GM21526 (cell line): ENCODE measurements at regions not wholly inside any gene's neighbourhood (a gene's known extent, or its start where the extent isn't known, plus 50 kb on each side); places are given as distances from the start of the nearest gene placed in this dataset.

Experiments used
- ATAC-seq: cut with Tn5 transposase; IDR thresholded peaks from one replicate; pipeline ENCODE4 v1.9.1; 2021; ENCODE audit warnings: moderate library complexity; ENCODE audit not compliant: unreplicated experiment, low FRiP score

DNA sequence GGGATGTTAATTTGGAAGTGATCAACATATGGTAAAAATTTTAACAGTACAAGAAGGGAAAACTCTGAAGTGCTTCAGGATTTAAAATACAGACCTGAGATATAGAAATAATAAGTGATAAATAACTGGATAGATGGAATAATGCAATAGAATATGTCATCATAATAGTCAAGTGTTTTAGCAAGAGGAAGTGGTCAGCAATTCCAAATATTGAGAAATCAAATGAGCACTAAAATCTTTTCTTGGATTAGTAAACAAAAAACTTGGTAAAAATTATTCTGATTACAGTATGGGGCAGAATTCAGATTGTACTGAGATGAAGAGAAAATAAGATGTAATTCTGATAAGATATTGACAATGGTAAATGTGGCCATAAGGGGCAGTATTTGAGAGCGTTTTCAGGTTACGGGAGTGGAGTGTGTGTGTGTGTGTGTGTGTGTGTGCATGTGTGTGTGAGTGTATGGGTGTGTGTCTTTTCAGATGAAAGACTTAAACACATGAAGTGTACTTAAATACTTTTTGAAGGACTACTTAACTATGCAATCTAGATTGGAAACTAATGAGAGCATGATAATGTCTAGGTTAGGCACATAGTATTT, 217.9 kb upstream of the ITGA4 start:
- no peak for ATAC-seq

DNA sequence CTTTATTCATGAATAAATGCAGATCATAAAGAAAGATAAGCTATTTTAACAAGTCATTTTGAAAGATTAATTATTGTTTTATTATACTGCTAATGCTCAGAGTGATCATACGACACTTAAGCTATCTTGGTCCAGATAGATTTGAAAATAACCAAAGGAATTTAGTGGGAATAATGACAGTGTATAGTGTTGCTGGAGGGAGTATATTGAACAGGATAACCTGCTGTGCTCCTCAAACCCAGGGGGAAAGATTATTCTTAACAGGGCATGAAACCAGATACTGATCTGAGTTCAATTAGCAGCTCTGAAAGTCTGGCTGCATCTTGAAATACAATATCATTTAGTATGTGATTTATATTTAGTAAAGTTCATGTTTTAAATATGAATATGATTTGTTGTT, 216.3 kb upstream of the ITGA4 start:
- no peak for ATAC-seq

DNA sequence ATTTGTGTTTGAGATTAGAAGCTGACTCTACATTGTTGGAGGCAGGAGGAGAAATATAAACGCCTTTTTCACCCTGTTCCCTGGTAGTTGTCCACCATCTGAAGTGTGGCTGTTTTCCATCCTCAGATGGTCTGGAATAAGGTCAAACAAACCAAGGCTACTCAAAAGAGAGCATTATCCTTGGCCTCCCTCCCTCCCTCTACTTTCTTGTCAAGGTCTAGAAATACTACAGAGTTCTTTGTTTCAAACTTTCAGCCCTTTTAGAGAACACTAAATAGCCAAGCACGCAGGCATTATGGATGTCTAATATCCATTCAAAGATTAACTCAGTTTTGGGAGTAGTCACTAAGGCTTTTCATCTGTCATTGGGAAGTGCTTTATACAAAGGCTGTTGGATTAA, 215.8 kb upstream of the ITGA4 start:
- ATAC-seq: peak; percentile 14

DNA sequence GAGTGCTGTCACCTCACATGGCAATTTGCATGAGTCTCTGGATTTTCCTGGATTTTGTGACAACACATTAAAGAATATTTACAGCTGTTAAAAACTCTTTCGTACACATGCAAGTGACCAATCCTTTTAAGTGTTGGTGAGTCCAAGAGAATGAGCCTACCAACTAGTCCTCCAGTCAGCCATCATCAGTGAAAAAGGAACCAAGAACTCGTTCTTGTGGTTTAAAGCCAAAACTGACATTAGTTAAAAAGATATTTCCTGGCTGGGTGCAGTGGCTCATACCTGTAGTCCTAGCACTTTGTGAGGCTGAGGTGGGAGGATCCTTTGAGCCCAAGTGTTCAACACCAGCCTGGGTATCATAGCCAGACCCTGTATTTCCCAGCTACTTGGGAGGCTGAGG, 215.4 kb upstream of the ITGA4 start:
- ATAC-seq: peak; percentile 94

DNA sequence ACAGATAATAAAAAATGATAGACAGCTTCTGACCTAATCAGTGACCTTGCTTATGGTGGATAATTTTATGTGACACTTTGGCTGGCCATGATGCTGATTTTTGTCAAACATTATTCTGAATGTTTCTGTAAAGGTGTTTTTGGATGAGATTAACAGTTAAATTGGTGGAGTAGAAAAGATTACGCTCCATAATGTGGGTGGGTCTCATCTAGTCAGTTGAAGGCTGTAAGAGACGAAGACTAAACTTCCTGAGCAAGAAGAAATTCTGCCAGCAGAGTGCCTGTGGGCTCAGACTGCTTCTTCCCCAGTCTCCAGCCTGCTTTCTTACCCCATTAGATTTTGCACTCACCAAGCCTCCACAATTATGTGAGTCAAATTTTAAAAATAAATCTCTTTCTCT, 214.9 kb upstream of the ITGA4 start:
- no peak for ATAC-seq

DNA sequence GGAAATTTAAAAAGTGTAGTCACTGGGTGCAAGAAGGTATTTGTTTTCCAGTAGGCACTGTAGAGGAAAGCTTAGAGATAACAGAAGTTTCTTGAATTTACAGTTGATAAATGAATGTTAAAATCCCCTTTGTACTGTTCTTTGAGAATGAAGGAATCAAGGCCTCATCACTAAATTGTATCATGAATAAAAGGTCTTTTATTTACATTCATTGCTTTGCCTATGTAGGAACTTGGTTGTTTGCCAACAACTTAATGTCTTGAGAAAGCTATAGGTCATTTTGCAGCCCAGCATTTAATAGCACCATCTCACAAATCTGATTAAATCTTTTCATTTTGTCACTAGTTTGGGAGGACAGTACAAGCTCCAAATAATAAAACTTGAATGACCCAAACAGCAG, 213.9 kb upstream of the ITGA4 start:
- no peak for ATAC-seq

DNA sequence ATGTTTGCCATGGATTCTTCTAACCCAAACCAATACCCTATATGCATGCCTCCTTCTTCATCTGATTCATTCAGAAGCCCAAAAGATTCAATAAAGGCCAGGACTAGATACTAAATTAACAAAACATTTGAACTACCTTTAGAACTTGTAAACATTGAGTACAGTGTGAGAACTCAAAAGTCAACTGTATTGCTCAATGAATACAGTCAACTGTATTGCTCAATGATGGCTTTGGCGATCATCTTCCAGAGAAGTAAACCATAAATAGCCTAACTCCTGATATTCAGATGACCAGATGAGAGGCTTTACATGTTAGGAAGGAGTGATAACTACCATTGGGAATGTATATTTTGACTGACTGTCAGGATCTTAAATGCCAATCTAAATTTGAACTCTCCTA, 206.5 kb upstream of the ITGA4 start:
- no peak for ATAC-seq

DNA sequence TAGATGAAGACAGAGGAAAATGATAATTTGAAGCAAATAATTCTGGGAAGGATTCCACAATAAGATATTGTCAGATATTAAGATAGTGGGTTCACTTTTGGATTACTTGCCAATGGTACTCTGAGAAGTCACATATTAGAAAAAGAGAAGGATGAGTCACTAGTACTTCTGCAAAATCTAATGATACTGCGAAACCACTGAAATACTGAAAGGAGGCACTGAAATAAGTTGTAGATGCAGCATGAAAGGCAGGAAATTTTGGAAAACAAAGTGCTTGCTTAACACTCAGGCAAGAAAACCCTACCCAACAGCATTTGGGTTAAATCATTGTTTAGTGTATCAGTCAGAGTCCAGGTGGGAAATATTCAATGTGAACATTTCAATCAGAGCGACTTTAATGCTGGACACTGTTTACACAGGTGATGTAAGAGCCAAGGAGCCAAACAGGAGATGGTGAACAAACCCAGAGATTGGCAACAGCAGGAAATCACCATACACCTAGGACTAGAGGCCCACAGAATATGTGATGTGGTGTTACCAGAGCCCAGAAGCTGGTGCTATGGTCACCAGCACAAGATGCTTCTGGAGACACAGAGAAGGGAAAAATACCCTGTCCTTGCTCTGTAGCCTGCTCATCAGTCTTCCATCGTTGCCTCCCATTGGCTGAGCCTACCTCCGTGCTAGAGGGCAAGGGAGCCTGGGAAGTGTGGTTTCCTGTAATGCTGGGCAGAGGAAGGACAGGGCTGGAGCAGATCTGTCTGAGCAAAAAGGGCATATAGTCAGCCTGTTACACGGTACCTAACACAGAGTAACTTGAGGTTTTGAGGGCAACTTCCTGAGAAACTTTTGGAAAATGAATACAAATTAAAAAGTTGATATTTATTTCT, 204.7 kb upstream of the ITGA4 start:
- ATAC-seq: no peak

DNA sequence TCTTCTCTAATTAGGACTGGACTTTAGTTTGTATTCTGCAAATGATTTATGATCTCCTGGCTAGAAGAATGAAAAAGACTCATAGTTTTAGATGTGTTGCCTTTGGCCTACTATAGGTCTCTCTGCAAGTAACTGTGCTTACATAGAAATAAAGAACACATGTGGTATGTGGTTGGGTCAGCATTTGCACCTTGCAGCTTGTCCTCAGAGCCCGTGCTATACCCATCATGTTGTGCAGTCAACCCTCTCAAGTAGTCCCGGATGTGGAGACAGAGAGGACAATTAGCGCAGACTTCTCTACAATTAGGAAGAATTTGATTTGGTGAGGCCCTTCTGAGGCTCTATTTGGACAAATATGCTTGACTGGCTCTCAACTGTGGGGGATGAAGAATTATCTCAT, 203.7 kb upstream of the ITGA4 start:
- ATAC-seq: no peak

DNA sequence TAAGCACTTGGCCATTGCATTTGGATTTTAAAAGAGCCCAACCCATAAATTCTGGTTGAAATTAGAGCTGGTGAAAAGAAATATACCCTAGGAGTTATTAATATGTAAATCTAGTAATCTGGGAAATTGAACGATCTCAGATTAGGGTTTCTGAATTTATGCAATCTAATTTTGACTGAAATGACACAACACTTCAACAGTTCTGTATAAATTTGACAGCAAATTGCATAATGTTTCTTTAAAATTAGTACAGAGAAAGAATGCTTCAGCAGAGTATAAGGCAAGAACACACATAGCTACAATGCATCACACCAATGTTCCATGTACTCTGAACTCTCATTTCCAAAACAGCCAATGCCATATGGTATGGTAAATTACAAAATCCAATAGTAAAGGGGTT, 201.5 kb upstream of the ITGA4 start:
- no peak for ATAC-seq

DNA sequence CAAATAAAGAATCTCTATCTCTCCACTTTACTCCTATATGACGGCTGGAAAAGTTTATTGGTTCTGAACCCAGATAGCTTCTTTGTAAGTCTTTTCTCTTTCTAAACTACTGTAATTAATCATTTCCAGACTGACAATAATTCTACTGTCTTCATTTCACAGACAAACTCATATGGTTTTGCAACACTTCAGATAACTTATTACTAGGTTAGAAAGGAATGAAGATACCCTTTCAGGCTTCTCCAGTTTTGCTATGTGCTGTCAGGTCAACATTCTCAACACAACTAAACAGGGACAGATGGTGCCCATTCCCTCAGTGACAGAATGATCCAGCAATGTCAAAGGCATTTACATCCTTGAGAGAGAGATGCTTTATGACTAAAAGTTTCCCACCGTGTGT, 198.5 kb upstream of the ITGA4 start:
- no peak for ATAC-seq

DNA sequence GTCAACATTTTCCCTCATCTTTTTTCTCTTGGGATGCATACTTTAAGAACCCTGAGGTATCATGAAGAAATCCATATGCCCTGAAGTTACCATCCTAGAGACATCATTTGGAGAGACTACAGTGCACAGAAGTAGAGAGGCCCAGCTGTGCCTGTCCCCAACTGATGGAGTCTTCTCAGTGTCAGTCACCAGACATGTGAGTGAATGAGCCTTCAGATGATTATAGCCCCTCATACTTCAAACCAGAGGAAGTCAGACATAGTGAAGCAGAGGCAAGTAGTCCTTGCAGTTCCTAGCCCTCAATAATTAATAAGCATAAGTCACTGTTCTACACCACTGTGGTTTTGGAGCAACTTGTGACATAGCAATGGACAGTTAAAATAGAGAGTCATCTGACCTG, 194.4 kb upstream of the ITGA4 start:
- no peak for ATAC-seq

DNA sequence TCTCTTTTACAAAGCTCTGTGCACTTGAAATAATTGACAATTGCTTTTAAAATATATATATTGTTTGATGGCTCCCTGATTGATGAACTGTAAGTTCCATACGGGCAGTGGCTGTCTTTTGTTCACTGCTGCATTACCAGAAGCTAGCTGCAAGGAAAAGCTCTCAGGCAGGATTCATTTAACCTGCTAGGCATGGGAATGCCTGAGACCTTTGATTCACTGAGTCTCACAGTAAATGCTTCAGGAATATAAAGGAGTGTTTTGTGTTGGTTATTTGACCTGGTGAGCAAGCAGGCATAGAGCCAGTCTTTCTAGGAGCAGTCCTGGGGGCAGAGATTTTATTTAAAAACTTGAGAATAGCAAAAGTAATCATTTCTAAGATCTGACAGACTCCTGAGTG, 193.2 kb upstream of the ITGA4 start:
- no peak for ATAC-seq

DNA sequence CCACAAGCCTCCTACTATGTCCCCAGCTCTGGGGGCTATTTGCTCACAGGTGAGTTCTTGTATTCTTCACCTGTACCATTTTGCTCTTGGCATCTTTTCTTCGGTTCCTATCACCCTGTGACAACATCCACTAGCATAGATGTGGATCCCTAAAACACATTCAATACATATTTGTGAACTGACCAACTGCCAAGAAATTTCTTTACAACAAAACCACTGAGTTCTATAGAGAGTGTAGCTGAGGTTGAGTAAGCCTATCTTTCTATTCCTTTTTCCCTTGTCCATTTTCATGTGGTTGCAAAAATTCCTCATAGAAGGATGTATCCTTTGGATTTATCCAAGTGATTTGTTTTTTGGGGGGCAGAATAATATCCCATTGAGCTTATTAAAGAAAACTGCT, 192.7 kb upstream of the ITGA4 start:
- ATAC-seq: no peak

DNA sequence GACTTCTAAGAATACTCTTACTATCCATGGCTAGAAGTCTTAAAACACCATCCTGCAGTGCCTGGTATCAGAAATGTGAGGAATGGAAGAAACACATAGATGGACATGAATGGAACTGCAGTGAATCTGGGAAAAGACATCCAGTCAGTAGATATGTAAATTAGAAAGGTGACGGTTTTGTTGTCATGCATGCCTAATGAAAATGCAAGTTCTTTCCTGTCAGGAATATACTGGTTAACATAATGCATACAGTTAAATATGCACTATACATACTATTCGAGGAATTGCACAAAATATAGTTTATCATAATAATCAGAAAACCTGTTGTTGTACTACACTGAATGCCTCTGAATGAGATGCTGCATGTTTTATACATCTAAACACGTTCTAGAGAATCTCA, 190.6 kb upstream of the ITGA4 start:
- ATAC-seq: no peak

DNA sequence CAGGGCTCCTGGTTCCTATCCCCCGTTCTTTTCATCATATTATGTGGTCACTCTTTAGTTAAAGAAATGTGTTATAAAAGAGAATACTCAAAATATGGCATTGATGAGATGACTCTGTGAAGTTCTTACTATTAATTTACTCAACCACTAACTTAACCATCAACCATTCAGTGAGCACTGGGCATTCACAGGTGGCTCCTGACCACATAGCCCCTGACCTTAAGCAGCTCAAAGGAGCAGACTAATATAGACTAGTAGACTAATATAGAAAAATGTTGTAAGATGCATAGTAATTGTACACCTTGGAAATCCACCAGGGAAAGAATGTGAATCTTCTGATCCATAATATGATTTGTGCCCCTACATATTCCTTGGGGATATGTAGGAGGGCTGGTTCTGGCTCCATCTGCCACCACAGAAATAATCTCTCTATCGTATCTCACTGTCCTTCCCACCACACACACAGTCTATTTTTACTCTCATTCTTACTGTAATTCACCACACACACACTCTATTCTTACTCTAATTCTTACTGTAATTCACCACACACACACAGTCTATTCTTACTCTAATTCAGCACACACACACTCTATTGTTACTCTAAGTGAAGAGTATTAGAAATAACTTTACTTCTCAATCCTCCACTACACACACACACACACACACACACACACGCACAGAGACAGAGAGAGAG, 188.9 kb upstream of the ITGA4 start:
- ATAC-seq: no peak

DNA sequence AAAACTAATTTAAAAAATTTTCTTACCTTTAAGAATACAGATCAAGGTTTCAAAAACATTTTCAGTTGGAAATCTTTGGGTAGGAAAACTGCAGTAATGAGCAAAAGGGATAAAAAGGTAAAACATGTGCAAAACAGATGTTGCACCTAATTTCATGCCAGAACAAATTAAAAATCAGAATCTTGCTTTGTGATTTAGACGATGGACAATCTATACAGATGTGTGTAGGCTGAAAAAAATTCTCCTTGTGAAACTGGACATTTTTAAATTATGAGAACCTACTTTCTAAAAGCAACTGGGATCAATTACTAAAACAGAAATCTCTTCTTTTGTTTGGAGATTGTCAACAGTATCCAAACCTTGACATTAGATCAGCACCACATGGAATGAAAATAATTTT, 183.2 kb upstream of the ITGA4 start:
- no peak for ATAC-seq

DNA sequence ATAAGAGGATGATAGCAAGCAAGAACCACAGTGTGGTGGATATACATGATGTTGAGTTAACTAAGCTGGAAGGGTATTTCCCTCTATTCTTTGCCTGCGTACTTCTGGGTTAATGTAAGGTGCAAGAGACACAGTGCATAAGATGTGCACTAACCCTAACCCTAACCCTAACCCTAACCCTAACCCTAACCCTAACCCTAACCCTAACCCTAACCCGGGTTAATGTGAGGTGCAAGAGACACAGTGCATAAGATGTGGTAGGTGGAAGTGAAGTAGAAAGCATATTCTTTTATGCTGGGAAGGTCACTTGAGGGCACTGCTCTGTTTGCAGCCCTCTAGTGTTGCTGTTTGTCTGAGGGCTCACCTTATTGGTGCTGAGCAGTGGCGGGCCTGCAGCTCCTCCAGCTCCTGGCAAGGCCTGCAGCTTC, 181.5 kb upstream of the ITGA4 start:
- ATAC-seq: no peak

DNA sequence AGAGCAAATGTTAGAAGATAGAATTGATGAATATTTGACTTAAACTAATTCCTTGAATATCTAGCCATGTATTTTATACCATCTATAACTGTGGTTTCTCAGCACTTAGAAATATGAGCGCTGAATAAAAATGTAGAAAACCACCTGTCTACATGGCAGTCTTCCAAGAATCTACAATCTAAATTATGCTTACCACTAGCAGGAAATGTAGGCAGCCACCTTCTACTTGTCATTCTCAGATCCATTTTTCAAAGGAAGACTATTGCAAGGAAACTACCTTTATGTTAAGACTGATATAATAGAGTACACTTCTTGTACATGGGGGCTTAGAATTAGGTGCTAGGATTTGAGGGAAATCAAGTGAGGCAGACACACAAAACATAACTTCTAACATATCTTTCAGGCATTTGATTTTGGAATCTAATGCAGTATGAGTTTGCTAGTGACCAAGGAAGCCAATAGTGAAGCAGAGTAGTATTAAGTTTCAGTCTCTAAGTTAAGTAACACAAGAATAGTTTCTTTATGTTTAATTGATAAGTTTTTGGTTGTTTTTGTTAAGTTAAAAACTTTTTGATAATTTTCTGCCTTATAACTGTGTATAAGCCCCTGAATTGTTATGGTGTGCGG, 175.9 kb upstream of the ITGA4 start:
- ATAC-seq: no peak

DNA sequence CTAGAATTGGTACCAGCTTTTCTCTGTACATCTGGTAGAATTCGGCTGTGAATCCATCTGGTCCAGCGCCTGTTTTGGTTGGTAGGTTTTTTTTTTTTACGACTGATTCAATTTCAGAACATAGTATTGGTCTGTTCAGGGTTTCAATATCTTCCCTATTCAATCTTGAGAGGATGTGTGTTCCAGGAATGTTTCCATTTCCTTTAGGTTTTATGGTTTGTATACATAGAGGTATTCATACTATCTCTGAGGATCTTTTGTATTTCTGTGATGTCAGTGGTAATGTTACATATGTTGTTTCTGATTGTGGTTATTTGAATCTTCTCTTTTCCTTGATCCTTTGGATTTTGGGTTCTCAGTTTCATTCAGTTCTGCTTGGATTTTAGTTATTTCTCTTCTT, 172.1 kb upstream of the ITGA4 start:
- ATAC-seq: no peak

DNA sequence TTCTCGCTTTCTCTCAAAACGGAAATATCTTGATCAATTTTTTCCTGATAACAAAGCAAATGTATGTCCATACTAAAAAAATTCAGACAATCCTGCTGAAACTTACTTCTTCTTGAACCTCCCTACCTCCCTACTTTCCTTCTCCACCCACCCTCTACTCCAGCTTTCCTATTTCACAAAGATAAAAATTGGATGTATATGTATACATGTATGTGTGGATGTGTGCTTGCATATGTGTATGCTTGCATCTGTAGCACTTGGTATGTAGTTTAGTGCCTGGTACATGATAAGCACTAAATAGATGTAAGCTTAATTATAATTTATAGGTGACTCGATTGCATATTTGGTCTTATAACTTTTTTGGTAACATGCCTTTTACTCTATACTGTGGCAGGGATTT, 167.5 kb upstream of the ITGA4 start:
- no peak for ATAC-seq
